GM21423 (cell line): ENCODE measurements at regions not wholly inside any gene's neighbourhood (a gene's known extent, or its start where the extent isn't known, plus 50 kb on each side); places are given as distances from the start of the nearest gene placed in this dataset.
A peak's percentile ranks its signal among the peaks of the same experiment; 100 is the strongest.
"Not testable (repeated sequence)": the region's sequence is repeated elsewhere in the genome, so short reads cannot be mapped to it uniquely, and the experiment has no call there.

ENCODE experiments used
- ATAC-seq: cut with Tn5 transposase; IDR thresholded peaks from one replicate; pipeline ENCODE4 v1.9.1; 2021; ENCODE audit warnings: mild to moderate bottlenecking, moderate library complexity; ENCODE audit not compliant: unreplicated experiment

- no peak for ATAC-seq
Observed at GRCh38 chr14:71355324-71356201, 448.3 kb downstream of the PCNX1 start.

GRCh38 chr14:71358209-71358931 lies 451.1 kb downstream of the PCNX1 start:
- no peak for ATAC-seq

- ATAC-seq, result not testable (repeated sequence)
Observed at GRCh38 chr14:71358932-71359421, 451.7 kb downstream of the PCNX1 start.

- ATAC-seq, result no peak
Observed at GRCh38 chr14:71359823-71360222, 452.6 kb downstream of the PCNX1 start.

DNA sequence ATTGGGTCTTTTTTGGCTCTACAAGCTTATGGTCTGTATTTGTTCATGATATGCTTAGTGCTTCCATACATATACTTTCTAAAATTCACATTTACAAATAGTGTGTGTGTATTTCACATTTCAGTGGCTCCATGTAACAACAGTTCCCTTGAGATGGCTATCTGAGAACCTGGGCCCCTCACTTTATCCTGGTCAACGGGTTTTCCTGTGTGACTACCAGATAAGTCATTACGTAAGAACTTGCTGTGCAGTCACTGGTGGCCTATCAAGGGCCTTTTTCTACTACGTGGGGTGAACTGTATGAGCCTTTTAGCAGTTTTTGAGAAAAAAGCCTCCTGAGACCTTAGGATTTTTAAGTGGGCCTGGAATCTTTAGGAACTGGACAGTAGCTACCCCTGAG lies 454.1 kb downstream of the PCNX1 start:
- no peak for ATAC-seq

DNA sequence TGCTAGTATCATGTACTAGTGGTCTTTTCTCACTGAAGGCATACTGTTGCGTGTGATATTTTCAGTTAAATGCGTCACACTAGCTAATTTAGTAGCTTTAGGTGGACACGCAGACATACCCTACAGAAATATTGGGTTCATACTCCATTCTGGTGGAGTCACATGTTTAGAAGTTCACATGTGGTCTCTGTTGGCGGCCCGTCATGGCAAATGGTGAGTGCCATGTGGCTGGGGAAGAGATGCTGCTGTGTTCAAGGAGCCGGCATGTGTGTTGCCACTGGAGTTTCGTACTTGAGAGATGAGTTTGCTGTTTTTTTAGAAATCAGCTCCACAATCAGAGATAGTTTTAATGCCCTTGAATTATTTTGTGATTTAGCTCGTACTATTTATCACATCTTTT lies 454.6 kb downstream of the PCNX1 start:
- ATAC-seq, result no peak

- no peak for ATAC-seq
Observed at GRCh38 chr14:71362282-71362681, 455.0 kb downstream of the PCNX1 start.

GRCh38 chr14:71362920-71363584 lies 455.8 kb downstream of the PCNX1 start:
- ATAC-seq, result peak; percentile 57

DNA sequence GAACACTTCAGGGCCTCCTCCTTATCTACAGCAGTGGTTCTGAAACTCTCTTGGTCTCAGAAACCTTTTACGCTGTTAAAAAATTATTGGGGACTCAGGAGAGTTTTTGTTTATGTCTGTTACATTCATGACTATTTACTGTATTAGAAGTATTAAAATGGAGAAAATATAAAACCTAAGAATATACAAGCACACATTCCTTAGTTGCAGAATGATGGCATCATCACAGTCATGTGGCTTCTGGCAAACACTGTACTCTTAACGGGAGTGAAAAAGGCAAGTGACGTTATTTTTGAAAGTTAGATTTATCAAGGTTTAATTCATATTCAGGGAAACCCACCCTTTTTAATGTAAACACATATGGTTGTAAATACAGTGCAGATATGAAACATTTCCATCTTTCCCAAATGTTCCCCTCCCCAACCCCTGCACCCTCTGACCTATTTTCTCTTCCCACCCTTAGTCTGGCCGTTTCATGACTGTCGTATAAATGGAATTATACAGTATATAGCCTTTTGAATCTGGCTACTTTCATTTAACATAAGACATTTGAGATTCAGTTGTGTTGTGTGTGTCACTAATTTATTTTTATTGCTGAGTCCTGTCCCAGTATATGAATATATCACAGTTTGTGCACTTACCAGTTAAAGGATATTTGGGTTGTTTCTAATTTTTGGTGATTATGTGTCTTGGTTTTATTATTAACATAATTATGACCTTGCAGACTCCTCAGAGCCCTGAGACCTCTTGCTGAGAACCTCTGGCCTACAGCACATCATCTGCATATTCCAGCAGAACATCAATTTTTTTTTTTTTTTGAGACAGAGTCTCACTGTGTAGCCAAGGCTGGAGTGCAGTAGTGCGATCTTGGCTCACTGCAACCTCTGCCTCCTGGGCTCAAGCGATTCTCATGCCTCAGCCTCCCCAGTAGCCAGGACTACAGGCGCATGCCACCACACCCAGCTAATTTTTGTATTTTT lies 457.0 kb downstream of the PCNX1 start:
- ATAC-seq, result no peak

GRCh38 chr14:71365361-71365760 lies 458.1 kb downstream of the PCNX1 start:
- ATAC-seq, result no peak

- no peak for ATAC-seq
Observed at GRCh38 chr14:71366861-71367260, 459.6 kb downstream of the PCNX1 start.

DNA sequence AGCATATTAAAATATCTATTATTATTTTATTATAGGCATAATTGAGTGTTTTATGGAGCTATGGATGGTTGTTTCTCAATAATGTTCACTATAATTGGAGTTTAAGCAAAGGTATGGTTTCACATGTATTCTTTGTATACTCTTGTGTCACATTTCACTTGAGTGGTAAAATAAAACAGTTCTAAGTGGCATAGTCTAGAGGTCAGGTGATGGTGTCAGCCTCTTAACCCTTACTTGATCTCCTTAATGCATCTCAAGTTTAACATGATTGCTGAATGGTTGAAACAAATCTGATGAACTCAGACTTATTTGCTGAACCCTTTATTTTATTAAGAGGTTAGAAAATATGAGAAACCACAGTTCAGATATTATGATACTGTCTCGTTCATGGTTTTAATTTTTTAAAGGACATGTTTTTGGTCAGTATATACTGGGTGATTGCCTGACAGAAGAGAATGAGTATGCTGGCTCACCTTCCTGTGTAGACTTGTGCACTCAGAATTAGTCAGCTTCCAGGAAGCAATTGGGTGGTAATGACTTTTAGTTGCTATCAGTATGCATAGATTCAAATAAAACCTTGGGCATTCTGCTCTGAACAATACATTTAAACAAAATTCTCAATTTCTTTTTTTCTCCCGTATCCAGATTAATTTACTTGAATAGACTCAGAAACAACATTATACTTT lies 464.6 kb downstream of the PCNX1 start:
- ATAC-seq, result peak; percentile 58

- no peak for ATAC-seq
Observed at GRCh38 chr14:71372411-71372838, 465.2 kb downstream of the PCNX1 start.

GRCh38 chr14:71373773-71374172 lies 466.5 kb downstream of the PCNX1 start:
- no peak for ATAC-seq

DNA sequence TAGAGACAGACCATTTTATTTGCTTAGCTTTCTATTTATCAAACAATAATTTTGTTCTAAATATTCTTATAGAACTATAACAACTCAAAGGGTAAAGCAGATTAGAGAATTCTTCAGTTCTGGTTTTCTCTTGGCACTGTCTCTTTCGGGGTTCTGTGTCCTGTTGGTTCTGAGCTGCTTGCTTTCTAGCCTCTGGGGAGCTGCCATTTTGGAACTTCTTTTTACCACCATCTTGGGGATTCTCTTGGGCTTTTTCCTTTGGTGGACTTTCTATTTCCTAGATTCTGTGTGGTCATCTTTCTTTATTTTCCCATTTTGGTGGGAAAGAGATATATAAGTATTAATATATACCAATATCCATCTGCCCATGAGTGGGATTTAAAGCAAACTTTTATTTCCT lies 467.7 kb downstream of the PCNX1 start:
- no peak for ATAC-seq

- ATAC-seq, result no peak
Observed at GRCh38 chr14:71377099-71377498, 469.8 kb downstream of the PCNX1 start.

GRCh38 chr14:71380271-71380670 lies 473.0 kb downstream of the PCNX1 start:
- no peak for ATAC-seq

GRCh38 chr14:71381814-71382213 lies 474.6 kb downstream of the PCNX1 start:
- ATAC-seq, result no peak

- no peak for ATAC-seq
Observed at GRCh38 chr14:71382315-71382714, 475.1 kb downstream of the PCNX1 start.

GRCh38 chr14:71383510-71383909 lies 476.3 kb downstream of the PCNX1 start:
- ATAC-seq, result no peak
